IMR-90 (cell line): ENCODE measurements at regions not wholly inside any gene's neighbourhood (a gene's known extent, or its start where the extent isn't known, plus 50 kb on each side); places are given as distances from the start of the nearest gene placed in this dataset.

Experiments
- ATAC-seq: fragments of 200-7000 bp; cut with Tn5 transposase; 2 replicates; pipeline ENCODE4 v1.9.1; 2020; ENCODE audit warnings: low read depth, mild to moderate bottlenecking, moderate library complexity
- BruUV-seq: library from RNA; stranded (reverse); fragments of 400-500 nt; replicated peaks from 2 replicates; lab custom pipeline; 2021; lab: Mats Ljungman, UMichigan
- CTCF ChIA-PET: fragments of 300-600 bp; formaldehyde crosslinking; extraction: SDS; loops from one replicate; lab custom pipeline; 2021; ENCODE audit warnings: antibody characterized with exemption; lab: Yijun Ruan, JAX
- POLR2A ChIA-PET: fragments of 300-600 bp; sonication (Branson Sonifier 250); formaldehyde crosslinking; loops from one replicate; lab custom pipeline; 2022; ENCODE audit warnings: antibody characterized with exemption; ENCODE audit not compliant: unreplicated experiment; lab: Charles Lee
- DNase-seq: peaks from one replicate; pipeline ENCODE4 v3.0.0; 2013
- H2AFZ ChIP-seq: replicated peaks from 2 replicates; pipeline ENCODE3; 2013; ENCODE audit warnings: low read length, mild to moderate bottlenecking; ENCODE audit not compliant: poor library complexity
- H2AK5ac ChIP-seq: 2 replicates; pipeline ENCODE4 v1.6.1; 2013; ENCODE audit warnings: low read depth, low read length, inconsistent platforms
- H2AK9ac ChIP-seq: replicated peaks from 2 replicates; pipeline ENCODE3; 2013; ENCODE audit warnings: mild to moderate bottlenecking, low read depth, low read length, moderate library complexity; ENCODE audit not compliant: poor library complexity
- H2BK120ac ChIP-seq: 2 replicates; pipeline ENCODE4 v1.6.1; 2013; ENCODE audit warnings: low read depth, low read length, inconsistent platforms
- H2BK15ac ChIP-seq: 3 replicates; pipeline ENCODE4 v1.6.1; 2013; ENCODE audit warnings: low read depth, low read length, inconsistent platforms
- H2BK20ac ChIP-seq: 2 replicates; pipeline ENCODE4 v1.6.1; 2013; ENCODE audit warnings: low read depth, mild to moderate bottlenecking, inconsistent platforms, low read length, moderate library complexity
- H2BK5ac ChIP-seq: 2 replicates; pipeline ENCODE4 v1.6.1; 2013; ENCODE audit warnings: mild to moderate bottlenecking, low read depth, low read length, inconsistent platforms; ENCODE audit not compliant: poor library complexity, severe bottlenecking
- H3K14ac ChIP-seq: replicated peaks from 2 replicates; pipeline ENCODE4 v1.6.1; 2013; ENCODE audit warnings: low read depth, low read length, inconsistent platforms
- H3K18ac ChIP-seq: 2 replicates; pipeline ENCODE4 v1.6.1; 2013; ENCODE audit warnings: low read depth, low read length, control low read depth
- H3K23ac ChIP-seq: 2 replicates; pipeline ENCODE4 v1.6.1; 2013; ENCODE audit warnings: low read depth, low read length, inconsistent platforms
- H3K27ac ChIP-seq: 2 replicates; pipeline ENCODE4 v1.5.1; 2013; ENCODE audit warnings: mild to moderate bottlenecking, control low read depth, low read length; ENCODE audit not compliant: insufficient read depth
- H3K27me3 ChIP-seq: 2 replicates; pipeline ENCODE4 v1.6.1; 2013; ENCODE audit warnings: low read length; ENCODE audit not compliant: control insufficient read depth, insufficient read depth
- H3K36me3 ChIP-seq: 2 replicates; pipeline ENCODE4 v1.6.1; 2013; ENCODE audit warnings: low read length, mixed read lengths; ENCODE audit not compliant: control insufficient read depth, insufficient read depth
- H3K4ac ChIP-seq: 2 replicates; pipeline ENCODE4 v1.6.1; 2013; ENCODE audit warnings: low read depth, low read length, inconsistent platforms
- H3K4me1 ChIP-seq: 2 replicates; pipeline ENCODE4 v1.6.1; 2013; ENCODE audit warnings: low read length, mixed read lengths; ENCODE audit not compliant: control insufficient read depth, insufficient read depth
- H3K4me2 ChIP-seq: 2 replicates; pipeline ENCODE4 v1.6.1; 2013; ENCODE audit warnings: low read depth, mild to moderate bottlenecking, control low read depth, low read length, moderate library complexity
- H3K4me3 ChIP-seq: 2 replicates; pipeline ENCODE4 v1.5.1; 2013; ENCODE audit warnings: low read depth, mild to moderate bottlenecking, control low read depth, low read length, moderate library complexity; ENCODE audit not compliant: insufficient read depth
- H3K56ac ChIP-seq: 2 replicates; pipeline ENCODE4 v1.6.1; 2013; ENCODE audit warnings: low read length, inconsistent platforms; ENCODE audit not compliant: insufficient read depth; ENCODE audit errors: extremely low read depth
- H3K79me1 ChIP-seq, 2 experiments: 2 replicates each; pipeline ENCODE4 v1.6.1; 2013; ENCODE audit warnings: low read length in 2 of 2, inconsistent platforms in 1 of 2, low read depth in 1 of 2
- H3K9ac ChIP-seq: 2 replicates; pipeline ENCODE4 v1.6.1; 2013; ENCODE audit warnings: low read depth, low read length, control low read depth
- H3K9me1 ChIP-seq: 2 replicates; pipeline ENCODE4 v1.6.1; 2013; ENCODE audit warnings: low read length, inconsistent platforms; ENCODE audit not compliant: insufficient read depth
- H3K9me3 ChIP-seq: 2 replicates; pipeline ENCODE4 v1.6.1; 2013; ENCODE audit warnings: low read length; ENCODE audit not compliant: control insufficient read depth, insufficient read depth
- H4K20me1 ChIP-seq: 2 replicates; pipeline ENCODE4 v1.6.1; 2013; ENCODE audit warnings: low read length, inconsistent platforms; ENCODE audit not compliant: insufficient read depth
- H4K5ac ChIP-seq: 2 replicates; pipeline ENCODE4 v1.6.1; 2013; ENCODE audit warnings: mild to moderate bottlenecking, low read depth, low read length, control low read depth
- H4K8ac ChIP-seq, 2 experiments: 2 replicates each; pipeline ENCODE4 v1.6.1; 2013; ENCODE audit warnings: low read depth in 2 of 2, low read length in 2 of 2, control low read depth in 1 of 2, inconsistent platforms in 1 of 2
- H4K91ac ChIP-seq: 2 replicates; pipeline ENCODE4 v1.6.1; 2013; ENCODE audit warnings: low read depth, low read length, inconsistent platforms; ENCODE audit not compliant: insufficient read depth
- CEBPB ChIP-seq: IDR thresholded peaks from 2 replicates; pipeline ENCODE4 v1.6.1; 2012; ENCODE audit warnings: low read depth, low read length, improper control_type of control experiment
- CHD1 ChIP-seq: IDR thresholded peaks from 2 replicates; pipeline ENCODE4 v1.6.1; 2012; ENCODE audit warnings: low read depth, low read length, improper control_type of control experiment
- MAFK ChIP-seq: IDR thresholded peaks from 2 replicates; pipeline ENCODE4 v1.6.1; 2012; ENCODE audit warnings: low read depth, low read length, improper control_type of control experiment
- MXI1 ChIP-seq: IDR thresholded peaks from 2 replicates; pipeline ENCODE4 v1.6.1; 2012; ENCODE audit warnings: low read depth, mild to moderate bottlenecking, low read length, moderate library complexity, borderline replicate concordance
- NFE2L2 ChIP-seq: fragments of 150-350 bp; IDR thresholded peaks from 2 replicates; pipeline ENCODE4 v1.6.1; 2016; ENCODE audit warnings: low read depth, mild to moderate bottlenecking, low read length
- RAD21 ChIP-seq: IDR thresholded peaks from 2 replicates; pipeline ENCODE4 v1.6.1; 2012; ENCODE audit warnings: low read length, improper control_type of control experiment
- RCOR1 ChIP-seq: IDR thresholded peaks from 2 replicates; pipeline ENCODE4 v1.6.1; 2012; ENCODE audit warnings: mild to moderate bottlenecking, low read length, improper control_type of control experiment; ENCODE audit not compliant: insufficient replicate concordance
- dilution Hi-C: fragments of 300-500 bp; cut with HindIII; formaldehyde crosslinking; loops from one replicate; pipeline ENCODE4 v1.14.3; 2018; ENCODE audit warnings: low sequenced_read_pairs; ENCODE audit not compliant: unreplicated experiment
- in situ Hi-C: fragments of 300-500 bp; cut with MboI; formaldehyde crosslinking; loops from 3 replicates; pipeline ENCODE4 v1.14.3; 2019; ENCODE audit warnings: low sequenced_read_pairs, inconsistent platforms, mixed read lengths
- intact Hi-C: fragments of 100-400 bp; cut with micrococcal nuclease; formaldehyde crosslinking; loops from 2 replicates; pipeline ENCODE4 v1.10.0; 2022
- TF ChIP-seq, protein P1 (sequence below): conservative IDR thresholded peaks from 2 replicates; pipeline ENCODE4 v1.5.1; 2012; ENCODE audit warnings: mild to moderate bottlenecking, low read depth, low read length, improper control_type of control experiment
- TF ChIP-seq, protein P2 (sequence below): fragments of 150-350 bp; IDR thresholded peaks from 2 replicates; pipeline ENCODE4 v1.6.1; 2016; ENCODE audit warnings: low read depth, mild to moderate bottlenecking, low read length, moderate library complexity, borderline replicate concordance
- TF ChIP-seq, protein P3 (sequence below): fragments of 150-350 bp; IDR thresholded peaks from 2 replicates; pipeline ENCODE4 v1.6.1; 2017; ENCODE audit warnings: mild to moderate bottlenecking, antibody characterized with exemption, low read length, low read depth

DNA sequence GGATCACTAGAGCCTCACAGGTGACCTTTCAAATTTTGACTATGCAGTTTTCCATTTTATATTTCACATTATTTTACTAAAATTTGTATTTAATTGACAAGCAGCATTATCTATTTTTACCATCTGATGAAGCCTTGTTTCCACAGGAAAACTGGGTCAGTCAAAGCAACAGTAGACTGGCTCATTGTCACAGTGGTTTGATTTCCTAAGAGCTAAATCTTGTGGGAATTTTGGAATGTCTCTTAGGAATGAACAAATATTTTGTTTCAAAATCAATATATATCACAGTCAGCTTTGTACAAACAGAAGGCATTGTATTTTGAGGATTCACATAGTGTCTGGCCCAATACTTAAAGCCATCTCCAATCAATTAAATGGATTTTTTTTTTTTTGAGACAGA lies 152.6 kb upstream of the RNPC3 start:
- no peak overlapping the region for H2AK5ac ChIP-seq
- H3K4ac ChIP-seq = no peak overlapping the region
- H2BK15ac ChIP-seq = no peak overlapping the region
- no peaks in the 10 kb centered on the region for H3K9me3 ChIP-seq
- in situ Hi-C loops (no loop called here), intact Hi-C loops (no loop called here), dilution Hi-C loops (no loop called here)
- no peak overlapping the region for H3K14ac ChIP-seq
- no peaks in the 10 kb centered on the region for H3K9me1 ChIP-seq
- H3K27me3 ChIP-seq = no peaks in the 10 kb centered on the region
- no peaks in the 10 kb centered on the region for H3K4me1 ChIP-seq
- DNase-seq = no peak
- H2BK20ac ChIP-seq = no peak overlapping the region
- no peak overlapping the region for H3K9ac ChIP-seq
- ChIA-PET POLR2A (no interaction called here), CTCF (no interaction called here)
- no peaks in the 10 kb centered on the region for H3K79me1 ChIP-seq
- H4K20me1 ChIP-seq = no peaks in the 10 kb centered on the region
- H2AFZ ChIP-seq = no peak overlapping the region
- no peak for ATAC-seq
- H3K4me3 ChIP-seq = no peak overlapping the region
- no TSS peak for BruUV-seq
- H3K36me3 ChIP-seq = no peaks in the 10 kb centered on the region
- no peak overlapping the region for H4K91ac ChIP-seq
- no peak overlapping the region for H3K4me2 ChIP-seq
- H3K27ac ChIP-seq = no peak overlapping the region
- no peak overlapping the region for H3K18ac ChIP-seq
- TF ChIP-seq MXI1 (no peak), CHD1 (no peak), MAFK (no peak), RAD21 (no peak), NFE2L2 (no peak), CEBPB (no peak), RCOR1 (no peak)
- TF ChIP-seq, protein P1, sequence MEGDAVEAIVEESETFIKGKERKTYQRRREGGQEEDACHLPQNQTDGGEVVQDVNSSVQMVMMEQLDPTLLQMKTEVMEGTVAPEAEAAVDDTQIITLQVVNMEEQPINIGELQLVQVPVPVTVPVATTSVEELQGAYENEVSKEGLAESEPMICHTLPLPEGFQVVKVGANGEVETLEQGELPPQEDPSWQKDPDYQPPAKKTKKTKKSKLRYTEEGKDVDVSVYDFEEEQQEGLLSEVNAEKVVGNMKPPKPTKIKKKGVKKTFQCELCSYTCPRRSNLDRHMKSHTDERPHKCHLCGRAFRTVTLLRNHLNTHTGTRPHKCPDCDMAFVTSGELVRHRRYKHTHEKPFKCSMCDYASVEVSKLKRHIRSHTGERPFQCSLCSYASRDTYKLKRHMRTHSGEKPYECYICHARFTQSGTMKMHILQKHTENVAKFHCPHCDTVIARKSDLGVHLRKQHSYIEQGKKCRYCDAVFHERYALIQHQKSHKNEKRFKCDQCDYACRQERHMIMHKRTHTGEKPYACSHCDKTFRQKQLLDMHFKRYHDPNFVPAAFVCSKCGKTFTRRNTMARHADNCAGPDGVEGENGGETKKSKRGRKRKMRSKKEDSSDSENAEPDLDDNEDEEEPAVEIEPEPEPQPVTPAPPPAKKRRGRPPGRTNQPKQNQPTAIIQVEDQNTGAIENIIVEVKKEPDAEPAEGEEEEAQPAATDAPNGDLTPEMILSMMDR = no peak
- TF ChIP-seq, protein P2, sequence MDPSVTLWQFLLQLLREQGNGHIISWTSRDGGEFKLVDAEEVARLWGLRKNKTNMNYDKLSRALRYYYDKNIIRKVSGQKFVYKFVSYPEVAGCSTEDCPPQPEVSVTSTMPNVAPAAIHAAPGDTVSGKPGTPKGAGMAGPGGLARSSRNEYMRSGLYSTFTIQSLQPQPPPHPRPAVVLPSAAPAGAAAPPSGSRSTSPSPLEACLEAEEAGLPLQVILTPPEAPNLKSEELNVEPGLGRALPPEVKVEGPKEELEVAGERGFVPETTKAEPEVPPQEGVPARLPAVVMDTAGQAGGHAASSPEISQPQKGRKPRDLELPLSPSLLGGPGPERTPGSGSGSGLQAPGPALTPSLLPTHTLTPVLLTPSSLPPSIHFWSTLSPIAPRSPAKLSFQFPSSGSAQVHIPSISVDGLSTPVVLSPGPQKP = no peak
- TF ChIP-seq, protein P3, sequence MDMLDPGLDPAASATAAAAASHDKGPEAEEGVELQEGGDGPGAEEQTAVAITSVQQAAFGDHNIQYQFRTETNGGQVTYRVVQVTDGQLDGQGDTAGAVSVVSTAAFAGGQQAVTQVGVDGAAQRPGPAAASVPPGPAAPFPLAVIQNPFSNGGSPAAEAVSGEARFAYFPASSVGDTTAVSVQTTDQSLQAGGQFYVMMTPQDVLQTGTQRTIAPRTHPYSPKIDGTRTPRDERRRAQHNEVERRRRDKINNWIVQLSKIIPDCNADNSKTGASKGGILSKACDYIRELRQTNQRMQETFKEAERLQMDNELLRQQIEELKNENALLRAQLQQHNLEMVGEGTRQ = no peak
- H3K23ac ChIP-seq = no peak overlapping the region
- no peak overlapping the region for H2BK5ac ChIP-seq
- H2AK9ac ChIP-seq = no peak overlapping the region
- no peak overlapping the region for H4K8ac ChIP-seq
- no peak overlapping the region for H3K56ac ChIP-seq
- H2BK120ac ChIP-seq = no peak overlapping the region
- H4K5ac ChIP-seq = no peak overlapping the region
